GM19239 (cell line): ENCODE measurements at regions not wholly inside any gene's neighbourhood (a gene's known extent, or its start where the extent isn't known, plus 50 kb on each side); places are given as distances from the start of the nearest gene placed in this dataset.
"Not testable (repeated sequence)": the region's sequence is repeated elsewhere in the genome, so short reads cannot be mapped to it uniquely, and the experiment has no call there.

Experiments
- DNase-seq: peaks from one replicate; pipeline ENCODE4 v3.0.0; 2011; ENCODE audit warnings: low spot score; ENCODE audit not compliant: insufficient read length
- FAIRE-seq: peaks from 2 replicates; lab custom pipeline; 2011; peaks lifted over from hg19 to GRCh38; lab: Jason Lieb, UNC

DNA sequence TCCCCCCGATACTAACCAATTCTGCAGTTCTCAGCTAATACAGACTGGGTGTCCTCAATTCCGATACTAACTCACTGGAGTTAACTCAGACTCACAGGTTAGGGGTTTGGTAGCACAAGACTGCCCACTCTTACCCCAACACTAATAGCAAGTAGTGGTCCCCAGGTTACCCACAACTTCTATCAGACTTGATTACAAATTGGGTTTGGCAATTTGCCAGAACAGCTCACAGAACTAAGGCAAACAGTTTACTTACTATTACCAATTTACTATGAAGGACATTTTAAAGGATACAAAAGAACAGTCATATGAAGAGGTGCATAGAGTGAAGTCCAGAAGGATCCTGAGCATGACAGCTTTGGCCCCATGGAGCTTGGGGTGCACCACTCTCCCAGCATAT lies 201.8 kb upstream of the VCX start:
- DNase-seq = no peak
- no peak for FAIRE-seq

DNA sequence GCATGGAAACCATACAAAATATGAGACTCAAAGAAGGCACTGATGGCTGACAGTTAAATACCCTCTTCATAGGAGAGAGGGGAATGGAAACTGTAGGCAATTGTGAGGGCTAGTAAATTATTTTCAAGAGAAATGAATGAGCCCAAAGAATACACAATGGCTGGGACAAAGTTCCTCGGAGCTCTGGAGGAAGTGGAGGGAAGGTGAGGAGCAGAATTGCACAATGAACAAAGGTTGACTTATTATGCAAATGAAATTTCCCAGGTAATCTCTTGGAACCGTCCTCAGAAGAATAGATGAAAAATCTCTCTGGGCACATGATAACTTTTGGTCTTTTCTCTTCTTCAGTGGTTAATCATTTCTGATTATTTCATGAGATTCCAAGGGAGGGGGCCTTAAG lies 202.6 kb upstream of the VCX start:
- DNase-seq (no peak), FAIRE-seq (no peak)

DNA sequence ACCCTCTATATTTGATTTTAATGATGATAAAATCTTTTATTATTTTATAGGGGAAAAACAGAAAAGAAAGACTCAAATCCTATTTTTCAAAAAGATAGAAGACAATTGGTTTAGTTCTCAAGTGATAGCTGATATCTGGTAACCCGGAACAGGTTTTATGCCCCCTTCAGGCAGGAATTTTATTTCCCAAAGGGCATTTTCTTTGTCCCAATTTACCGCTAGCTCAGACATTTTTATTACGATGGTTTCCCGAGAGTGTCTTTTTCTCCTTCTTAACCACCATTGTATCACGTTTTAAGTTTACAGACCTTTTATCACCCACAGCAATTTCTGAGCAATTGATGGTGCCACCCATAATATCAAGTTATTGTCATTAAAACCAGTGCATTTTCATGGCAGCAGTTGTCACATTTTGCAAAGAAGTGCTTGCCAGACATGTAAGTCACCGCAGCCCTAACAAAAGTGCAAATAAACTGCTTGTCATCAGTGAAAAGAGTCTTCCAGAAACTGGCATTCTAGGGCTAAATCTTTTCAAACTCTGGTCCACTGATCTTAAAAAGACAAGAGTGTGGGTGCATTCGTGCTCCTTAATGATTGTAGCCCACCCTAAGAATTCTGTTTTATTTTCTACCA lies 204.8 kb upstream of the VCX start:
- no peak for DNase-seq
- no peak for FAIRE-seq

DNA sequence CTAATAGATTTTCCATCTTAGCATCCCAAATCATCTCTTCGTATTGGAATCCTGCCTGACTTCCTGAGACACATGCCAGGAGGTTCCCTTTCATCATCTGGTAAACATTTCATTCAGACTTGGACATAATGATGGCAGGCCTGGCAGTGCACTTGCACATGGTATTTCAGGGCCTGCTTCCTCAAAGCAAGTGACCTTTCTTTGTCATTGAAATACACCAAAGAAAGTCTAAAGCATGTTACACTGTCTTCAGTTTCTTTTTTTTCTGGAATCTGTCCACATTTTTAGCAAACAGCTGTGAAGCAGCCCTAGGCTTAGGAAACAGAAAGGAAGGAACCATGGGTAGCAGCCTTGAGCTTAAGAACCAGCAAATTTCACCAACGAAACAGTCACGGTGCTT lies 205.9 kb upstream of the VCX start:
- no peak for DNase-seq
- FAIRE-seq = no peak

DNA sequence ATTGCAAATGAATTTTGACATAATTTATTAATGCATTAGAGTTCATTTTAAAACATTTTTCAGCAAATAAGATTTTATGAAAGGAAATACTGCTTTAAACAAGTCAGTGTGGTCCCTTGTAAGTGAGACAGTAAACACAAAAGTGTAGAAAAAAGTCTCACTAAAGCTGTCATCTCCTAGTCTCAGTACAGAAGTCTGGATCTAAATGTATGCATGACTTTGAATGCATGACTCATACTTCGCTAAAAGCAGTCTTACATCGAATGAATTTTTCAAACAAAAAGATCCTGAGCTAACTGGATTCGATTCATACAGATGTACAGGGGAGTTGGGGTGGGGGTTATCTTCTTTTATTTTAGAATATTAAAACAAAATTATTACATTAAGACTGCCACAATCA lies 207.4 kb upstream of the VCX start:
- DNase-seq (no peak), FAIRE-seq (no peak)

DNA sequence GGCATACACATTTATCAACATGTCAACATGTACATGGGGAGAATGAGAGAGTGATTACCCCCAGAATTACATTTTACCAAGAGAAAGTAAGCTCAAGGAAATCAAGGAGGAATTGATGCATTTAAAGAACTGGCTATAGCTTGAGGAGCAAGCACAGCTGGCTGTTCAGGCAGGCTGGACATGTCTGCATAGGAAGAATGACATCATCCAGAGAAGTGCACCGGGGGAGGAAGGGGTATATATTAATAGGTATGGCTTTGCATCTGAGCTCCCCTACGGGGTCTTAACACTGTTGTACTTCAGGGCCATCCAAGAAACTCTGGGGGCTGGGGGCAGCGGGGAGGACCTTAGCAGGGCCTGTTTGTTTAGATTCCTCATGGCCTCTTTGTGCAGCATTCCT lies 222.4 kb upstream of the VCX start:
- FAIRE-seq (no peak), DNase-seq (no peak)

DNA sequence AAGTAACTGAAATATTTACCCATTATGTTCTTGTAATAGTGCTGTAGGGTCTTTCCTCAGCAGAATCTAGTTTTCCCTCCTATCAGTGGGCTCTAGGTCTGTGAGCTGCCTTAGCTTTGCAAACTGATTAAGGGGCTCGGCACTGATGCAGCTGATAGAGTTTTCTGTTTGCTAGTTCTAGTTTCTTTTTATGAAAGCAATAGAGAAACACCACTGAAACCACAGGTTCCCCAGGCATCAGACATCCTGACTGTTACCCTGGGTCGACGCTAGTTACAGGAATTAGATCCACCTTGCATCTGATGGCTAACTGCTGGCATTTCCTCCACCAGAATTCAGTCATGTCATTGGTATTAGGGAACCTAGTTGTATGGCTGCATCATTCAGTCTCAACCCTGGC lies 225.0 kb upstream of the VCX start:
- no peak for FAIRE-seq
- no peak for DNase-seq

DNA sequence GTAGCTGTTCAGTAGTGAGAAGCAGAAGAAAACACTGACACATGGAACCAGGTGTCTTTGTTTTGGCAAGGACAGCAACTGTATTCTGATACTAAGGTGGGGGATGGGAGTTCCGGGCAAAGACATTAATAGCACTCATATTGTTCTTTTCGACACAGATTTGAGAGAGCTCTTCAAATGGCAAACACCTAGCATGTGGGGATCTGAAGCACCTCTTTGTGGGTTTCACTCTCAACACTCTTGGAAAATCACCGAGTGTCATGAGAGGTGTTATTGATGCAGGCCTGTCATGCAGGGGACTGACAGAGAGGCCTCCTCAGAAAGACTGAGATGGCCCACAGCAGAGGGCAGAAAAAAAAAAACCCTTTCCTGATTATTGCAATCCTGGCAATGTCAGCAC lies 228.4 kb upstream of the VCX start:
- no peak for DNase-seq
- FAIRE-seq = no peak

DNA sequence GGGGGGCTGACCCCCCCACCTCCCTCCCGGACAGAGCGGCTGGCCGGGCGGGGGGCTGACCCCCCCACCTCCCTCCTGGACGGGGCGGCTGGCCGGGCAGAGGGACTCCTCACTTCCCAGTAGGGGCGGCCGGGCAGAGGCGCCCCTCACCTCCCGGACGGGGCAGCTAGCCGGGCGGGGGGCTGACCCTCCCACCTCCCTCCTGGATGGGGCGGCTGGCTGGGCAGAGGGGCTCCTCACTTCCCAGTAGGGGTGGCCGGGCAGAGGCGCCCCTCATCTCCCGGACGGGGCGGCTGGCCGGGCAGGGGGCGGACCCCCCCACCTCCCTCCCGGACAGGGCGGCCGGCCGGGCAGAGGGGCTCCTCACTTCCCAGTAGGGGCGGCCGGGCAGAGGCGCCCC lies 234.3 kb upstream of the VCX start:
- not testable (repeated sequence) for FAIRE-seq

DNA sequence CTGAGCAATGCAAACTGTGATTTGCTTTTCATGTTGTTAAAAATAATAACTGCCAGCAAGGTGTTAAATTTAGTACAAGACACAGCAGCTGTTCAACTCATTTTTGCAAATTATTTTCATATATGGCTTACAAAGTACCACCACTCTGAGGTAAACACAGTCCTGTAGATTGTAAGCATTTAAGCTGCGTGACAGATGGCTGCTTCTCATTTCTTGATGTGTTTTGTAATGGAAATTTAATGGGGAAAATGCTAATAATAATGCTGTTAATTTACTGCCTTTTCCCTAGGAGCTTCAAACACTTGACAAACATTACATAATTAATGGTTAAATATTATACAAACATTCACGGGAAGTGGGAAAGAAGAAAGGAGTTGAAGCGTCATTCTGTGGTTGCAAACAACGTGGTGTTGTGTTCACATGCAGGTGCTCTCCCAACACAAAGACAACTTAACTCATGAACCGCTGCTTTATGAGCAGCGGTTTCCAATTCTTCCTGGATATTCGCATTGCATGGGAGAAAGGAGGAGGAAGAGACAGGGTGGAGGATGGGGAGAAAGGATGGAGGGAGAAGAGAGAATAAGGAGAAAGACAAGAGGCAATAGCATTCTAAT lies 236.8 kb upstream of the VCX start:
- DNase-seq = no peak
- FAIRE-seq = no peak

More for the DNA sequence above, 234.3 kb upstream of the VCX start:
- not testable (repeated sequence) for DNase-seq

DNA sequence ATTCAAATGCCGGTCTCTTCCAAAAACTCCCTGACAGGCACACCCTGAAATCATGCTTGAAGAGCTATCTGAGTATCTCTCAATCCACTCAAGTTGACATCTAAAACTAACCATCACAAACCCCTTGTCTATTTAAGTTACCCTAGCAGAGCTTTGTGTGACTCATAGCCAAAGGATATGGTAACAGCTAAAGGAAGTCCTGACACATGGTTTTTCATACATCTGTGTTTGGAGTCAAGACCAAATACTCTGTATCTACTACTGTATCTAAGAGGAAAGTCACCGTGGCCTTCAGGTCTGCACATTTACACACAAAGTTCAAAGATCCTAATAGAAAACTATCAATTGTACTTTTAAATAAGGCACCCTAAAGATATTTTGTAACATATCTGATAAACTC lies 239.6 kb upstream of the VCX start:
- no peak for FAIRE-seq

DNA sequence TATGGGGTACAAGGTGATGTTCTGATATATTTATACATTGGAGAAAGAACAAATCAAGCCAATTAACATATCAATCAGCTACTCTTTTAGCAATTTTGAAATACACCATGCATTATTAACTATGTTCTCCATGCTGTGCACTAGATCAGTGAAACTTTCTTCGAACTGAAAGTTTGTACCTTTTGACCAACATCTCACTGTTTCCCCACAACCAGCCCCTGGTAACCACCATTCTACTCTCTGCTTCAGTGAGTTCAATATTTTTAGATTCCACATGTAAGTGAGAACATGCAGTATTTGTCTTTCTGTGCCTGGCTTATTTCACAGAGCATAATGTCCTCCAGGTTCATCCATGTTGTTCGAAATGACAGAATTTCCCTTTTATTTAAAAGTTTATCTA lies 246.1 kb upstream of the VCX start:
- DNase-seq (no peak), FAIRE-seq (no peak)

More for the DNA sequence above, 239.6 kb upstream of the VCX start:
- DNase-seq = no peak

DNA sequence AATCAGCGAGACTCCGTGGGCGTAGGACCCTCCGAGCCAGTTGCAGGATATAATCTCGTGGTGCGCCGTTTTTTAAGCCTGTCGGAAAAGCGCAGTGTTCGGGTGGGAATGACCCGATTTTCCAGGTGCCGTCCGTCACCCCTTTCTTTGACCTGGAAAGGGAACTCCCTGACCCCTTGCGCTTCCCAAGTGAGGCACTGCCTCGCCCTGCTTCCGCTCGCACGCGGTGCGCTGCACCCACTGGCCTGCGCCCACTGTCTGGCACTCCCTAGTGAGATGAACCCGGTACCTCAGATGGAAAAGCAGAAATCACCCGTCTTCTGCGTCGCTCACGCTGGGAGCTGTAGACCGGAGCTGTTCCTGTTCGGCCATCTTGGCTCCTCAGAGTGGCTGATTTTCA lies 249.6 kb upstream of the VCX start:
- not testable (repeated sequence) for DNase-seq, FAIRE-seq

DNA sequence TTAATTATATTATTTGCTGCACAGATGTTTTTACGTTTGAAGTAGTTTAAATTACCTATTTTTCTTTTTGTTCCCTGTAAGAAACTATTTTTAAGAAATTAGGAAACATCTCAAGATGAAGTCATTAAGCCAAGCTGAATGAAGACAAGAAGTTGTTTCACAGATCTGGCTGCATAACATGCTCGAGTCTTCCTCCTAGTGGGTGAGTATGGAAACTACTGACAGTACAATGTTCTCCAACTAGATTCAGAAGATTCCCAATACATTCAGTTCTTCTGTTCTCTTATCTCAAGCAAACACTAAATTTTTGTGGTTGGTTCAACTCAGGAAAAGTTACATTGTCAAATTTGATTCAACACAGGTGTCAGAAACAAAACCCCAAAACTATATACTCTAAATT lies 256.8 kb upstream of the VCX start:
- FAIRE-seq (peak; percentile 8), DNase-seq (no peak)

DNA sequence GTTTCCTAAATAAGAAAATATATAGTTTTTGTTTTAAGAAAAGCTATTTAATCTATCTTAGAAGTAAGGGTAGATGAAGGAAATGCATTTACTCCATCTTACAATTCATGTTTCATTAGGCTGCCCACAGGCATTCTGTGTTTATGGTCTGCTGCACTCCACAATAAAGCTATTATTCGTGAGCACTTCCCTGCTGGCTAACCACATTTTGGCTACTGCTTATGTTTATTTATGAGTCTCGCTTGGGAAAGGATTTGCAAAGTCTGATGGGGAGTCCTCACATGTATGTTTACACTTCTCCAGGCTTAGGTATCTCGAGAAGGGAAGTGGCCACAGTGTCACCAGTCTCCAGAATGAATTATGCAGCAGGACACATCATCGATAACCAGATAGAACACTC lies 260.8 kb upstream of the VCX start:
- FAIRE-seq (no peak), DNase-seq (no peak)

DNA sequence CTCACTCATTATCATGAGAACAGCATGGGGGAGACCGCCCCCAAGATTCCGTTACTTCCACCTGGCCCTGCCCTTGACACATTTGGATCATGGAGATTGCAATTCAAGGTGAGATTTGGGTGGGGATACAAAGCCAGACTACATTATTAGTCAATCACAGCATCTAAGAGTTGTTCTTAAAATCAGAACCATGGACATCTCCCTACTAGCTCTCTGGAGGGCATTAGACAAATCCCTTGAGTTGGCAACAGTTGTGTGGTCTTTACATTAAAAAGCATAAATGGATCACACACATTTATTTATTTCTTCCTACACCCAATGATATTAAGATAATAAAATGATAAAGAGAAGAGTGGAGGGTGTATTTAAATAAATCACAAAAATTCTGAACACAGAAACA lies 262.8 kb upstream of the VCX start:
- FAIRE-seq (no peak), DNase-seq (no peak)

DNA sequence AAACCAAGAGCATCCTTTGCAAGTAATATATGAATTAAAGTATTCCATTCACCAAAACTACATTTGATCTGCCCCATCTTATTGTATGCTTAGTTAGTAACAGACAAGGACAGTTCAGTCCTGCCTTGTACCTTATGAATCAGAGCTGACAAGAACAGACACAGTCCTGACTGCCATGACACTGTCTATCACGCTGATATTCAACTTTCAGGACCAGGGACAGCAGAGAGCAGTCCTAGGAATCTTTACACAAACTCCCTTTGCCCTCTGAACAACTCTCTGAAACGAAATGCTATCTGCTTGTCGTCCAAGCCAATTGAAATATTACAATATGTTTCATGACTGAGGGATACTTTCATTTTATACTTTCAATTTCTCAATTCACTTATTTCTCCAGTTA lies 268.6 kb upstream of the VCX start:
- DNase-seq (no peak), FAIRE-seq (peak; percentile 67)

DNA sequence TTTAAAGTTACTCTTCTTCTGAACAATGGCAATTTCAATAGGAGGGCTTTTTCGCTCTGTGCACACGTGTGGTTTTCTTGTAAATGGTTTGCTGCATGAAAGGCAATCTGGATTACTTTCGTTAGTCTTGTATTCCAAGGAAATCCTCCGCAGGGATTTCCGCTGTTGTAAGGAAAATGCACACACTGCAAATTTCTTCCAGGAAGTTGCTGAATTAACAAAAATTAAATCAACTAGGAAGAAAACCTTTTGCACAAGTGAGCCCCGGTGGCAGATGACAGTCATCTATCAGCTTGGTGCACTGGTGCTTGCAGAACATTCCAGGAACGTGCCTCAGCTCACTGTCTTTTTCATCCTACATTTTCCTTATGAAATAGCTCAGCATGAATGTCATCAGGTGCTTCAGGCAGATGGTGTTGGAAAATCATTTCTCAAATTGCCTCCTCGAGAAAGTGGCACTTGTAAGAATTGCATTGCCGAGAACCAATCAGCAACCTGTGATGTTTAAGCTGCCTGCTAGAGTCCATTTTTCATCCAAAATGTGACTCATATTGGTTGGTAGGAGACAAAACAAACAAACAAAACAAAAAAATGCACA lies 272.4 kb upstream of the VCX start:
- FAIRE-seq (no peak), DNase-seq (no peak)

DNA sequence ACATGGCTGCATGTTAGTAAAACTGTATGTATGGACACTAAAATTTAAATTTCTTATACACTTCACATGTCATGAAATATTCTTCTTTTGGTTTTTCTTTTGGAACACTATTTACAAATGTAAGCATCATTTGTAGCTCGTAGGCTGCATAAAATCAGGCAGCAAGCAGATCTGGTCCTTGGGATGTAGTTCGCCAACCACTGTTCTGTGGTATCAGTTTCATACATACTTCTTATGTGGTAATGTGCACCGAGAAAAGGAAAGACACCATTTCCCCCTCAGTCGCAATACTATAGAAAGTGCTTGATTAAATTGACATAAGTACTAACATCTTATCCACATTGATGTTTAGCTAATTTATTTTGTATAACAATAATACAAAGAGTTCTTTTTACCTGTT lies 274.4 kb upstream of the VCX start:
- FAIRE-seq (no peak), DNase-seq (no peak)

DNA sequence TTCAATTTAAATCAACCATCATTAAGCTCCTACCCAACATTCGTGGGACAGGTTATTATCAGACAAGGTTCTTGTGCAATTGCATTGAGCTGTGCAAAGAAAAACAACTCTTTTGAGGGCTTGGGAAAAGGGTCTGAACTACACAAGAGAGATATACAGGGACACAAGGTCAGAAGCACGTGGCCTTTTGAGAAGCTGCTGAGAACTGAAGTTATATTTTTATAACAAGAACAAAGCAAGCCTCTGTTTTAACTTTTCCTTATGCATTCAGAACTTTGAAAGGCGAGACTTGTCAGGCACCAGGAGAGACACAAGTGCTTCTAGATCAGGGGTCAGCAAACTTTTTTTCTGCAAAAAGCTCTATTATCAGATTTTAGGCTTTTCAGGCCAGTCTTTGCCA lies 274.8 kb upstream of the VCX start:
- DNase-seq (no peak), FAIRE-seq (no peak)

DNA sequence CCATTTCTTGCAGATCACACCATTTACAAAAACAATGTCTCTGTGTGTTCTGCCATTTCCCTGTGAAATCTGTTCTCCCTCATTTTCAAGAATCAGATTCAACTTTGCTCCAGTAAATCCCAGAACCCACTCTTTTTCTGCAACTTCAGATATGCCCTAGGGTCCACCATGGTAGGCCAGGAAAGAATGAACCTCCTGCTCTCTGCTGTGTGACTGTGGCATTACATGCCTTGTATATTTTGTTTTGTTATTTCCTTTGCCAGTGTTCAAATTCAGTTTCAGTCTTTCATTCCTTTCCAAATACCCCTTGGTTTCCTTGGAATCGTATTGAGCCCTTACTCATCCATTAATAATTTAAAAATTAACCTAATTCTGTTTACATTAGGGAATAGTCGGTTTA lies 290.2 kb upstream of the VCX start:
- DNase-seq (no peak), FAIRE-seq (no peak)

DNA sequence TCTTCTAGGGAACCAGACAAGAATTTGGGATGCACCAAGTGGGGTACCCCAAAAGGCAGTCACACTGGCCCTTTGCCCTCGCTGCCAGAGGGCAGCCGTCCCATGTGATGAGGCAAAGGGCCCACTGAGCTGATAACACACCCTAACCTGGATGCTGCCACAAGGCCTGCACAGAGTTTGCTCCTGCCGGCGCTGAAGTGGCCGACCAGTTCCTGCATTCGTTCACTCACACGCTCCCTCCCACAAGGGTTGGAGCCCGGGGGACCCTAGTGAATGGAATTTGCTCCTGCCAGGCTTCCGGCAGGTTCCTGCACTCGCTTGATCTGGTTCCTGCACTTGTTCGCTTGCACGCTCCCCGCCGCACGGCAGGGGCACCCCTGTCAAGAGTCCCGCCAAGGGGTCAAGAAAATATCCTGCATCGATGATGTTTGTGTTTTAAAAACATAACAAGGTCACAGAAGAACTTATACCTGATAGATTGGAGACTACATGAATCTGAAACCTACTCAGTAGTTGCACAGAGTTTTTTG lies 296.4 kb upstream of the VCX start:
- FAIRE-seq (no peak), DNase-seq (no peak)
